ENCODE measurements at regions not wholly inside any gene's neighbourhood (a gene's known extent, or its start where the extent isn't known, plus 50 kb on each side); places are given as distances from the start of the nearest gene placed in this dataset.

- POLR2A ChIA-PET: no interaction called here
- Histone ChIP-seq H3K4me3 (replicated peaks in 1 of 3; ENCODE audit: insufficient read depth in 1 of 3, low read depth in 1 of 3, low read length in 3 of 3) (no peak overlapping the region), H3K27ac (ENCODE audit: insufficient read depth, low read depth, low read length) (no peak overlapping the region), H3K79me2 (ENCODE audit: control insufficient read depth, insufficient read depth, low read length) (no peaks in the 10 kb centered on the region), H4K20me1 (replicated peaks; ENCODE audit: control insufficient read depth, extremely low read depth, insufficient read depth, low read length) (no peaks in the 10 kb centered on the region), H3K9me1 (replicated peaks; ENCODE audit: control insufficient read depth, extremely low read depth, insufficient read depth, low read length) (no peaks in the 10 kb centered on the region), H3K36me3 (ENCODE audit: control insufficient read depth in 2 of 2, extremely low read depth in 1 of 2, insufficient read depth in 2 of 2, low read length in 2 of 2) (no peaks in the 10 kb centered on the region), H3K4me2 (ENCODE audit: insufficient read depth, low read length) (no peak overlapping the region), H3K9me3 (replicated peaks; ENCODE audit: control insufficient read depth, insufficient read depth, low read length) (peaks cover 3% of the 10 kb centered on the region), H3K4me1 (ENCODE audit: control insufficient read depth, extremely low read depth, insufficient read depth, low read length) (no peaks in the 10 kb centered on the region), H2AFZ (ENCODE audit: low read depth, low read length) (no peak overlapping the region), H3K27me3 (ENCODE audit: control insufficient read depth in 2 of 2, insufficient read depth in 2 of 2, low read length in 2 of 2) (no peaks in the 10 kb centered on the region), H3K9ac (replicated peaks; ENCODE audit: extremely low read depth, insufficient read depth, low read length) (no peak overlapping the region)
- DNase-seq (ENCODE audit: low read depth, low spot score) (no peak), FAIRE-seq (no peak)
- intact Hi-C loops (cut with micrococcal nuclease): no loop called here
- dilution Hi-C loops (cut with MboI; ENCODE audit: extremely low pct_ligation_motif_present, low sequenced_read_pairs): no loop called here
- no TSS peak for BruUV-seq (replicated peaks)
- TF ChIP-seq EZH2 (IDR thresholded peaks at IDR 0.05; ENCODE audit: borderline replicate concordance, low read depth, low read length, severe bottlenecking) (no peak), GATA2 (IDR thresholded peaks at IDR 0.05; ENCODE audit: insufficient read depth, insufficient read length, low read depth, low read length) (no peak), FOS (IDR thresholded peaks at IDR 0.05; ENCODE audit: borderline replicate concordance, insufficient read depth, low read length) (no peak), MYC (IDR thresholded peaks at IDR 0.05; ENCODE audit: low read depth, low read length) (no peak), POLR2A (IDR thresholded peaks at IDR 0.05; ENCODE audit: low read depth, low read length) (no peak), POLR2AphosphoS5 (IDR thresholded peaks at IDR 0.05; ENCODE audit: insufficient read depth, low read depth, low read length) (no peak), CTCF (IDR thresholded peaks at IDR 0.05; ENCODE audit: extremely low read depth in 1 of 2, insufficient read depth in 1 of 2, low read depth in 1 of 2, low read length in 2 of 2) (no peak), JUN (IDR thresholded peaks at IDR 0.05; ENCODE audit: borderline replicate concordance, insufficient read depth, insufficient read length, low read depth) (no peak), MAX (IDR thresholded peaks at IDR 0.05; ENCODE audit: insufficient read depth, insufficient read length) (no peak)
- CTCF ChIA-PET: no interaction called here
Observed at GRCh38 chr5:20515606-20516005, 527.6 kb upstream of the CDH18 start.

Measured in endothelial cell of umbilical vein (primary cell).